ENCODE measurements at regions not wholly inside any gene's neighbourhood (a gene's known extent, or its start where the extent isn't known, plus 50 kb on each side); places are given as distances from the start of the nearest gene placed in this dataset.

DNA sequence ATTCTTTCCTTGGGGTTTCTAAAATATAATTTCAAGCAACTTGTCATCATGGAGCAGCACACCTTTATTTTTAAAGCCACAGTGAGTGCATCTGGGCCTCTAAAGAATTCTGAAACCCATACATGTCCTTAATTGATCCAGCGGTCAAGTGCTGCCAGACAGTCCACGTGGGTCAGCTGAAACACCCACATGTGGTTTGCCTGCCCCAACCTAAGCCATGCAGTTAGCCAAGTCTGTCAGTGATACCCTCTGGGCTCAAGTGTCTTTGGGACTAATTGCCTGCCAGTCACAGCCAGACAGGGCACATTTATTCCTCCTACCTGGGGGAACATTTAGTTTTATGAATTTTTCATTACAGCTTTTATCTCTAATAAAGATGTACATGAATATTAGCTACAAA is 291.4 kb upstream of the SLC30A5 start:
- H3K27me3 ChIP-seq (replicated peaks in 1 of 7) = no peaks in the 10 kb centered on the region
- H3K4me1 ChIP-seq = no peaks in the 10 kb centered on the region
- 56 to 93% (median 87%) methylated on average over 2 of the region's 2 CpGs for WGBS, 5 donors
- intact Hi-C loops (cut with DNase I; ENCODE audit: low total_unique reads) = no loop called here
- H3K36me3 ChIP-seq = no peaks in the 10 kb centered on the region
- DNase-seq = no peak
- H3K9me3 ChIP-seq = peaks cover 0 to 11% (median 3%) of the 10 kb centered on the region in 8 donors
- no peak overlapping the region for H3K27ac ChIP-seq
- TF ChIP-seq, protein P1, sequence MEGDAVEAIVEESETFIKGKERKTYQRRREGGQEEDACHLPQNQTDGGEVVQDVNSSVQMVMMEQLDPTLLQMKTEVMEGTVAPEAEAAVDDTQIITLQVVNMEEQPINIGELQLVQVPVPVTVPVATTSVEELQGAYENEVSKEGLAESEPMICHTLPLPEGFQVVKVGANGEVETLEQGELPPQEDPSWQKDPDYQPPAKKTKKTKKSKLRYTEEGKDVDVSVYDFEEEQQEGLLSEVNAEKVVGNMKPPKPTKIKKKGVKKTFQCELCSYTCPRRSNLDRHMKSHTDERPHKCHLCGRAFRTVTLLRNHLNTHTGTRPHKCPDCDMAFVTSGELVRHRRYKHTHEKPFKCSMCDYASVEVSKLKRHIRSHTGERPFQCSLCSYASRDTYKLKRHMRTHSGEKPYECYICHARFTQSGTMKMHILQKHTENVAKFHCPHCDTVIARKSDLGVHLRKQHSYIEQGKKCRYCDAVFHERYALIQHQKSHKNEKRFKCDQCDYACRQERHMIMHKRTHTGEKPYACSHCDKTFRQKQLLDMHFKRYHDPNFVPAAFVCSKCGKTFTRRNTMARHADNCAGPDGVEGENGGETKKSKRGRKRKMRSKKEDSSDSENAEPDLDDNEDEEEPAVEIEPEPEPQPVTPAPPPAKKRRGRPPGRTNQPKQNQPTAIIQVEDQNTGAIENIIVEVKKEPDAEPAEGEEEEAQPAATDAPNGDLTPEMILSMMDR (IDR thresholded peaks at IDR 0.05 in 8 of 11, conservative IDR thresholded peaks at IDR 0.05 in 3 of 11) = no peak
- TF ChIP-seq POLR2A (IDR thresholded peaks at IDR 0.05) = no peak
- no peak for TF ChIP-seq POLR2AphosphoS5 (IDR thresholded peaks at IDR 0.05)
- H3K4me3 ChIP-seq = no peak overlapping the region

DNA sequence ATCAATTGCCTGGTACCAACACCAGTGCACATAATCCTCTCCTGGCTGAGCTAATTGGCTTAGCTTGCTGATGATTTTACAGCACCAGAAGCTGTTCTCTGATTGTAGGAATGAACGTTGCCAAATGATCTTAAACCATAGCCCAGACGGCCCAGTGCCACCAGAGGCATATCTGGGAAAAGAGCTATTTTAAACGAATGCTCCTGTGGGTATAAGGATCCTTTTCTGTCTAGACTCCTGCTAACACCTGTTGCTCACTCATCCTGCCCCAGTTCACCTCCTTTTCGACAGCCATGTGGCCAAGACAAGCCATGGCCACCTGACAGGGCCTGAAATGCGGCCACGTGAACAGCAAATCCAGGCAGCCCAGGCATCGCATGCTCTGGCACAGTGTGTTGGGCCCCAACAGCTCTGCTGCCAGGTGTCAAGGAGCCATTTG is 289.9 kb upstream of the SLC30A5 start:
- Histone ChIP-seq H3K27ac (no peak overlapping the region), H3K4me1 (no peaks in the 10 kb centered on the region), H3K9me3 (peaks cover 0 to 11% (median 3%) of the 10 kb centered on the region in 8 donors), H3K36me3 (no peaks in the 10 kb centered on the region), H3K27me3 (replicated peaks in 1 of 7) (no peaks in the 10 kb centered on the region), H3K4me3 (no peak overlapping the region)
- no peak for DNase-seq
- WGBS, 5 donors = 83 to 91% (median 89%) methylated on average over 7 of the region's 7 CpGs
- no peak for TF ChIP-seq POLR2A (IDR thresholded peaks at IDR 0.05)
- TF ChIP-seq, protein P1 (IDR thresholded peaks at IDR 0.05 in 8 of 11, conservative IDR thresholded peaks at IDR 0.05 in 3 of 11) = no peak
- TF ChIP-seq POLR2AphosphoS5 (IDR thresholded peaks at IDR 0.05) = no peak
- intact Hi-C loops (cut with DNase I; ENCODE audit: low total_unique reads) = no loop called here

DNA sequence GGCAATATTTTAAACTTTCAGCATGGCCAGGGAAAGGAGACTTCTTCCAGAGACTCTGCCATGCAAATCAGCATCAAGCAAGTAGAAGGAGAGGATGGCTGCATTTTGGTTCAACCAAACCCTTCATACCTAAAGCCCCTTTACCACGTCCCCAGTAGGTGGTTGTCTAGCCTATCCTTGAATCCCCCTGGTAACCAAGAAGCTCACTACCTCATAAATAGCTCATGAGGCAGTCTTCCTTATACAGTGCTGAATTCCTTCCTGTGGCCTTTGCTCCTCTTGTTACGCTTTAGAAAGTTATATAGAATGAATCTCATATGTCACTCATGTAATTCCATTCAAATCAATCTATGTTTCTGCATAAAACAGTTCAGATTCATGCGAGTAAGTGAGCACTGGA is 289.5 kb upstream of the SLC30A5 start:
- TF ChIP-seq, protein P1 (IDR thresholded peaks at IDR 0.05 in 8 of 11, conservative IDR thresholded peaks at IDR 0.05 in 3 of 11) = no peak
- TF ChIP-seq POLR2AphosphoS5 (IDR thresholded peaks at IDR 0.05) (no peak), POLR2A (IDR thresholded peaks at IDR 0.05) (no peak)
- DNase-seq = no peak
- Histone ChIP-seq H3K4me1 (no peaks in the 10 kb centered on the region), H3K36me3 (no peaks in the 10 kb centered on the region), H3K27ac (no peak overlapping the region), H3K27me3 (replicated peaks in 1 of 7) (no peaks in the 10 kb centered on the region), H3K9me3 (peaks cover 0 to 11% (median 3%) of the 10 kb centered on the region in 8 donors), H3K4me3 (no peak overlapping the region)
- intact Hi-C loops (cut with DNase I; ENCODE audit: low total_unique reads) = no loop called here
- 84 to 94% (median 91%) methylated on average over 3 of the region's 3 CpGs for WGBS, 5 donors

DNA sequence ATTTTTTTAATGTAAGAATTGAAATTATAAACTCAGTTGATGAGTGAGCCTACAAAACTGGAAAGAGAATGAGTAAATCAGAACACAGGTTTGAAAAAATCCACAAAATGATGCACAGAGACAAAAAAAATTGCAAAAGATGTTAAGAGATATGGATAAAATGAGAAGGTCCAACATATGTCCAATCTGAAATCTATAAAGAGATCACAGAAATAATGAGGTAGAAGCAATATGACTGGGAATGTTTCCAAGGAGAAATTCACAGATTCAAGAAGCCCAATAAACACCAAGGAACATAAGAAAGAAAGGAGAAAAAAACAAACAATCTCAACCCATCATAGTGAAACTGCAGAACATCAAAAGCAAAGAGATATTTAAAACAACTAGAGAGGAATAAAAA is 288.4 kb upstream of the SLC30A5 start:
- intact Hi-C loops (cut with DNase I; ENCODE audit: low total_unique reads) = no loop called here

More for the DNA sequence above, 288.4 kb upstream of the SLC30A5 start:
- TF ChIP-seq, protein P1 (IDR thresholded peaks at IDR 0.05 in 8 of 11, conservative IDR thresholded peaks at IDR 0.05 in 3 of 11) = no peak
- TF ChIP-seq POLR2AphosphoS5 (IDR thresholded peaks at IDR 0.05) (no peak), POLR2A (IDR thresholded peaks at IDR 0.05) (no peak)
- DNase-seq = no peak
- peaks cover 0 to 11% (median 3%) of the 10 kb centered on the region in 8 donors for H3K9me3 ChIP-seq
- no peak overlapping the region for H3K4me3 ChIP-seq
- H3K27ac ChIP-seq = no peak overlapping the region
- H3K4me1 ChIP-seq = no peaks in the 10 kb centered on the region
- H3K36me3 ChIP-seq = no peaks in the 10 kb centered on the region
- no peaks in the 10 kb centered on the region for H3K27me3 ChIP-seq (replicated peaks in 1 of 7)
